ENCODE measurements at regions not wholly inside any gene's neighbourhood (a gene's known extent, or its start where the extent isn't known, plus 50 kb on each side); places are given as distances from the start of the nearest gene placed in this dataset.

- no peaks in the 10 kb centered on the region for H3K27me3 ChIP-seq
- H3K4me3 ChIP-seq = no peak overlapping the region
- intact Hi-C loops (cut with DNase I) = no loop called here
- no peaks in the 10 kb centered on the region for H3K36me3 ChIP-seq
- peaks cover 0 to 19% (median 18%) of the 10 kb centered on the region in 4 donors for H3K4me1 ChIP-seq
- peaks cover 0 to 3% (median 0%) of the 10 kb centered on the region in 4 donors for H3K9me3 ChIP-seq
- no peak overlapping the region for H3K27ac ChIP-seq
- TF ChIP-seq EP300 (IDR thresholded peaks at IDR 0.05) = no peak
- TF ChIP-seq POLR2A (IDR thresholded peaks at IDR 0.05) = no peak
- no peak for TF ChIP-seq CTCF (IDR thresholded peaks at IDR 0.05)
- TF ChIP-seq POLR2AphosphoS5 (IDR thresholded peaks at IDR 0.05) = no peak
- DNase-seq = no peak
Measured at GRCh38 chr6:167742719-167743303, 83.9 kb upstream of the AFDN start.

GRCh38 chr6:167744681-167745669, 81.7 kb upstream of the AFDN start:
- Histone ChIP-seq H3K4me1 (peaks cover 0 to 26% (median 23%) of the 10 kb centered on the region in 4 donors), H3K36me3 (no peaks in the 10 kb centered on the region), H3K4me3 (no peak overlapping the region), H3K27me3 (no peaks in the 10 kb centered on the region), H3K9me3 (peaks cover 0 to 3% (median 0%) of the 10 kb centered on the region in 4 donors), H3K27ac (peak overlapping the region in 3 of 4 donors; percentile 41 to 77 (median 73))
- peak; percentile 34 for DNase-seq
- TF ChIP-seq EP300 (IDR thresholded peaks at IDR 0.05) (no peak), POLR2AphosphoS5 (IDR thresholded peaks at IDR 0.05) (no peak), POLR2A (IDR thresholded peaks at IDR 0.05) (no peak), CTCF (IDR thresholded peaks at IDR 0.05) (no peak)
- 76 to 84% methylated on average over 16 of the region's 16 CpGs for WGBS, 2 donors
- intact Hi-C loops (cut with DNase I) = no loop called here

- H3K36me3 ChIP-seq = no peaks in the 10 kb centered on the region
- peak; percentile 87 for DNase-seq
- intact Hi-C loops (cut with DNase I) = no loop called here
- TF ChIP-seq POLR2A (IDR thresholded peaks at IDR 0.05) = no peak
- TF ChIP-seq EP300 (IDR thresholded peaks at IDR 0.05) = no peak
- TF ChIP-seq POLR2AphosphoS5 (IDR thresholded peaks at IDR 0.05) = no peak
- TF ChIP-seq CTCF (IDR thresholded peaks at IDR 0.05) = no peak
- peak overlapping the region in 3 of 4 donors; percentile 41 to 77 (median 73) for H3K27ac ChIP-seq
- H3K4me1 ChIP-seq = peaks cover 0 to 26% (median 23%) of the 10 kb centered on the region in 4 donors
- 85 to 91% methylated on average over 19 of the region's 19 CpGs for WGBS, 2 donors
- no peaks in the 10 kb centered on the region for H3K27me3 ChIP-seq
- no peak overlapping the region for H3K4me3 ChIP-seq
- peaks cover 0 to 3% (median 0%) of the 10 kb centered on the region in 4 donors for H3K9me3 ChIP-seq
Measured at GRCh38 chr6:167745670-167746389, 80.9 kb upstream of the AFDN start.

- Histone ChIP-seq H3K27me3 (no peaks in the 10 kb centered on the region), H3K4me1 (peaks cover 0 to 31% (median 25%) of the 10 kb centered on the region in 4 donors), H3K4me3 (no peak overlapping the region), H3K27ac (peak overlapping the region in 3 of 4 donors; percentile 41 to 77 (median 73)), H3K36me3 (no peaks in the 10 kb centered on the region), H3K9me3 (peaks cover 0 to 3% (median 0%) of the 10 kb centered on the region in 4 donors)
- DNase-seq = peak; percentile 60
- WGBS, 2 donors = 87% methylated on average over 17 of the region's 17 CpGs
- intact Hi-C loops (cut with DNase I) = no loop called here
- TF ChIP-seq EP300 (IDR thresholded peaks at IDR 0.05) (peak in 1 of 4 donors; percentile 61), CTCF (IDR thresholded peaks at IDR 0.05) (no peak), POLR2AphosphoS5 (IDR thresholded peaks at IDR 0.05) (peak; percentile 71 to 89 (median 80)), POLR2A (IDR thresholded peaks at IDR 0.05) (no peak)
Measured at GRCh38 chr6:167746390-167746907, 80.3 kb upstream of the AFDN start.
